Urinary bladder (tissue), 3 donors: ENCODE measurements at regions not wholly inside any gene's neighbourhood (a gene's known extent, or its start where the extent isn't known, plus 50 kb on each side); places are given as distances from the start of the nearest gene placed in this dataset.
A peak's percentile ranks its signal among the peaks of the same experiment; 100 is the strongest.
"Not testable (repeated sequence)": the region's sequence is repeated elsewhere in the genome, so short reads cannot be mapped to it uniquely, and the experiment has no call there.

Experiments
- DNase-seq: peaks from one replicate; pipeline ENCODE4 v3.0.0-alpha.2; 2015; ENCODE audit errors: extremely low spot score
- H3K27ac ChIP-seq: one replicate; pipeline ENCODE4 v1.5.1; 2013; ENCODE audit warnings: low read depth, mild to moderate bottlenecking, moderate library complexity
- H3K36me3 ChIP-seq: one replicate; pipeline ENCODE4 v1.6.1; 2013; ENCODE audit warnings: mild to moderate bottlenecking, moderate library complexity; ENCODE audit not compliant: insufficient read depth
- H3K4me1 ChIP-seq: one replicate; pipeline ENCODE4 v1.6.1; 2013; ENCODE audit warnings: mild to moderate bottlenecking, moderate library complexity; ENCODE audit not compliant: insufficient read depth
- H3K4me3 ChIP-seq: one replicate; pipeline ENCODE4 v1.5.1; 2013; ENCODE audit warnings: low read depth, low read length
- WGBS: extraction: QIAGEN DNeasy Blood & Tissue Kit; methylation state at CpG from one replicate; pipeline ENCODE4 v1.1.7; 2013; 5-methylcytosine and 5-hydroxymethylcytosine counted together
- donor health status: healthy with polysubstance abuse.
- donor health status: healthy.

DNA sequence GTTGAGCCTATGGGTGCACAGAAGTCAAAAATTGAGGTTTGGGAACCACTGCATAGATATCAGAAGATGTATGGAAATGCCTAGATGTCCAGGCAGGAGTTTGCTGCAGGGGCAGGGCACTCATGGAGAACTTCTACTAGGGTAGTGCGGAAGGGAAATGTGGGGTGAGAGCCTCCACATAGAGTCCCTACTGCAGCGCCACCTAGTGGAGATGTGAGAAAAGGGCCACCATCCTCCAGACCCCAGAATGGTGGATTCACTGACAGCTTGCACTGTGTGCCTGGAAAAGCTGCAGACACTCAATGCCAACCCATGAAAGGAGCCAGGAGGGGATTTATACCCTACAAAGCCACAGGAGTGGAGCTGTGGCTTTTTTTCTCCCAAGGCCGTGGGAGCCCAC, 133.7 kb downstream of the DEFB131A start:
- H3K36me3 ChIP-seq, H3K4me1 ChIP-seq, H3K27ac ChIP-seq, DNase-seq, H3K4me3 ChIP-seq: not testable (repeated sequence)
- 52% methylated on average over 3 of the region's 3 CpGs for WGBS

DNA sequence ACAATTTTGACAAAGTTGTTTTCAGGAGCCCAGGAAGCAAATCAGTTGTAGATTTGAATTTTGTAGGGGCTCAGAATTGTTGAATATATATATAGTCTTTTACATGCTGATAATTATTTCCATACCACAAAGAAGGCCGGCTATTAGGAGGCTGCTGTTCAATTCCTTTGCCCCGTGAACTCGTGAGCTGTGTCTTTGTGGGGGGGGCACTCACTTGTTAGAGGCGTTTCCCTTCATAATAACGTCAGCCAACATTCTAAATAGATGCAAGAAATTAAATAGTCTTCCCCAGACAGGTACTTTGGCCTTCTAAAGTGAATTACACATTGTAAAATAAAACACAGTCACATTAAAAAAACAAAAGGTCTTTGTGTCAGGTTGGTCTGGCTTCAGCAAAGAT, 138.7 kb downstream of the DEFB131A start:
- not testable (repeated sequence) for H3K36me3 ChIP-seq, H3K4me3 ChIP-seq, H3K4me1 ChIP-seq, H3K27ac ChIP-seq, DNase-seq
- 71% methylated on average over 5 of the region's 5 CpGs for WGBS

DNA sequence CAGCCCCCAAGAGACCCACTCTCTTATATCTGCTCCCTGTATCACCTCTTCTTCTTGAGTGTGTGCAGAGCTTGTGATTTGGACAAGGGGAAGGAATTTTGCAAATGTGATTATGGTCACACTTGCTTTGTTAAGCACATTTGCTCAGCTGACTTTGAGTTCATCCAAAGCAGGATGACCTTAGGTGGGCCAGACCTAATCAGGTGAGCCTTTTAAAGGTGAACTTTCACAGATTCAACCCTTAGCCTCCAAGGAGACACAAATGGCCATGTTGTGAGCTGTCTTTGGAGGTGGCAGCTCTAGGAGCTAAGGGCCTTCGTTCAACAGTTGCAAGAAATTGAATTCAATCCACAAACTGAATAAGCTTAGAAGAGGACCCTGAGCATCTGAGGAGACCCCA, 147.8 kb downstream of the DEFB131A start:
- WGBS, result 88% methylated on average over 1 of the region's 1 CpG
- Histone ChIP-seq H3K4me1 (no peaks in the 10 kb centered on the region), H3K27ac (no peak overlapping the region), H3K4me3 (no peak overlapping the region), H3K36me3 (no peaks in the 10 kb centered on the region)
- DNase-seq, result no peak

DNA sequence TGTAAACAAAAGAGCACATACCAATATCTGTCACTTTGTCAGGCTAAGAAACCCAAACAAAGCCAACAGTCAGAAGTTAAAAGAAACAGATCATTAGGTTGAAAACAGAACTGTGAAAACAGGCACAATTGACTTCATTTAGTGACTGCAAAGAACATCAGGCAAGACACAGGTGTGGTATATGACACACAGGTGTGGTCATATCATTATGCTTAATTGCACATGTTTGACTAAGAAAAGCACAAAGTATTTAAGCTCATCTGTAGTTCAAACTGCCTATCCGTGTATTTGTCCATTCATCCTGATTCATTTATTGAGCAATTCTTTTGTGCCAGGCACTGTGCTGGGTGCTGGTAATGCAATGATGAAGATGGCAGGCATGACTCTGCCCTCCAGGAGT, 150.7 kb downstream of the DEFB131A start:
- no peaks in the 10 kb centered on the region for H3K4me1 ChIP-seq
- WGBS, result 92% methylated on average over 1 of the region's 1 CpG
- H3K4me3 ChIP-seq, result no peak overlapping the region
- no peak for DNase-seq
- H3K36me3 ChIP-seq, result no peaks in the 10 kb centered on the region
- no peak overlapping the region for H3K27ac ChIP-seq

DNA sequence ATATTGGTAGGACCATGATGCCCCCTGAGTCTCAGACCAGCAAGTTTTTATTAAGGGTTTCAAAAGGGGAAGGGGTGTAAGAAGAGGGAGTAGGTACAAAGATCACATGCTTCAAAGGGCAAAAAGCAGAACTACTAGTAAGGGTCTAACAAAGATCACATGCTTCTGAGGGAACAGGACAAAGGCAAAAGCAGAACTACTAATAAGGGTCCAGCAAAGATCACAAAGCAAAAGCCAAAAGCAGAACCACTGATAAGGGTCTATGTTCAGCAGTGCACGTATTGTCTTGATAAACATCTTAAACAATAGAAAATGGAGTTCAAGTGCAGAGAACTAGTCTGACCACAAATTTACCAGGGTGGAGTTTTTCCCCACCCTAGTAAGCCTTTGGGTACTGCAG, 151.3 kb downstream of the DEFB131A start:
- H3K27ac ChIP-seq, H3K4me1 ChIP-seq, DNase-seq, H3K4me3 ChIP-seq, H3K36me3 ChIP-seq: not testable (repeated sequence)
- WGBS, result 68% methylated on average over 1 of the region's 1 CpG

DNA sequence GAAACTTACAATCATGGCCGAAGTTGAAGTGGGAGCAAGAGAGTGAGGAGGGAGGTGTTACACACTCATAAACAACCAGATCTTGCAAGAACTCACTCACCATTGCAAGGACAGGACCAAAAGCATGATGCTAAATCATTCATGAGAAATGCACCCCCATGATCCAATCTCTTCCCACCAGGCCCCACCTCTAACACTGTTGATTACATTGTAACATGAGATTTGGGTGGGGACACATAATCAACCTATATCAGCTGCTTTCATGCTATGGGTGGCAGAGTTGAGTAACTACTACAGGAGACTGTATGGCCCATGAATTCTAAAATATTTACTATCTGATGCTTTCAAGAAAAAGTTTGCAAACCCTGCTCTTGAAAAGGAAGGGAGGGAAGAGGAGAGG, 155.1 kb downstream of the DEFB131A start:
- H3K4me3 ChIP-seq, result no peak overlapping the region
- WGBS, result 89% methylated on average over 1 of the region's 1 CpG

DNA sequence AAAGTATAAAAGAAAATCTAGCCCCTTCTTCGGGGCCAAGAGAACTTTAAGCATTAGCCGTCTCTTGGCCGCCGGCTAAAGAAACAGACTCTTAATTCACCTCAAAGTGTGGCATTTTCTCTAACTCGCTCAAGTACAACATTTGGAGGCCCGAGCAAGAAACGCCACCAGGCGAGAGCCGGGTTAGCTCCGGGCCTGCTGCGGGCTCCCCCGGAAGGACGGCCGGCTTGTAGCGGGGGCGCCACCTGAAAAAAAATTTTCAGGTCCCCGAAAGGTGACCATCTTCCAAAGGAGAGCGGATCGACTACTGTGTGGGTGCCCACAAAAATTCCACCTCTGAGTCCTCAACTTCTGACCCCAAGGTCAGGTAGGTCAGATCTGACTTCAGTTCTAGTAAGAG, 156.0 kb downstream of the DEFB131A start:
- Histone ChIP-seq H3K27ac (no peak overlapping the region), H3K4me3 (no peak overlapping the region), H3K36me3 (no peaks in the 10 kb centered on the region), H3K4me1 (no peaks in the 10 kb centered on the region)
- 92% methylated on average over 19 of the region's 19 CpGs for WGBS
- DNase-seq, result no peak

More for the DNA sequence above, 155.1 kb downstream of the DEFB131A start:
- Histone ChIP-seq H3K36me3 (no peaks in the 10 kb centered on the region), H3K4me1 (no peaks in the 10 kb centered on the region), H3K27ac (no peak overlapping the region)
- DNase-seq, result no peak

DNA sequence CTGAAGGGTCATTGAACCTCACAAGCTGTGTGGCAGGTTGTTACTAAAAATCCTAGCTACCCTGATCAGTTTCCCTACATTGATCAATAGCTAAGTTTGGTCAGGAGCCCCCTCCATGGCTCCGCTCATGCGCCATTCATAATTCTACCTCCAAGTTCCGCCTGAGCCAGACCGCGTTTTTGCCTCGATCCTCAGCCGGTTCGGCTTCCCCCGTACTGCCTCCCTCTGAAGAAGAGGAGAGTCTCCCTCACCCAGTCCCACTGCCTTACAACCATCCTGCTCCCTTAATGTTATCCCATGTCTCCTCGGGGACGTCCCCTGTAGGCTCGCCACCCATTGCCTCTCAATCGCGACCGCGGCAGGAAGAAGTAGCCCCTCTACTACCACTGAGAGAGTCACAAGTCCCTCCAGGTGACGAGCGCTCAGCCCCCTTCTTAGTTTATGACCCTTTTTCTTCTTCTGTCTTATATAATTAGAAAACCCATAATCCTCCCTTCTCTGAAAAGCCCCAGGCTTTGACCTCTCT, 158.2 kb downstream of the DEFB131A start:
- no peak for DNase-seq
- Histone ChIP-seq H3K4me3 (no peak overlapping the region), H3K36me3 (no peaks in the 10 kb centered on the region), H3K27ac (peak overlapping the region; percentile 0), H3K4me1 (no peaks in the 10 kb centered on the region)
- 61% methylated on average over 18 of the region's 18 CpGs for WGBS

DNA sequence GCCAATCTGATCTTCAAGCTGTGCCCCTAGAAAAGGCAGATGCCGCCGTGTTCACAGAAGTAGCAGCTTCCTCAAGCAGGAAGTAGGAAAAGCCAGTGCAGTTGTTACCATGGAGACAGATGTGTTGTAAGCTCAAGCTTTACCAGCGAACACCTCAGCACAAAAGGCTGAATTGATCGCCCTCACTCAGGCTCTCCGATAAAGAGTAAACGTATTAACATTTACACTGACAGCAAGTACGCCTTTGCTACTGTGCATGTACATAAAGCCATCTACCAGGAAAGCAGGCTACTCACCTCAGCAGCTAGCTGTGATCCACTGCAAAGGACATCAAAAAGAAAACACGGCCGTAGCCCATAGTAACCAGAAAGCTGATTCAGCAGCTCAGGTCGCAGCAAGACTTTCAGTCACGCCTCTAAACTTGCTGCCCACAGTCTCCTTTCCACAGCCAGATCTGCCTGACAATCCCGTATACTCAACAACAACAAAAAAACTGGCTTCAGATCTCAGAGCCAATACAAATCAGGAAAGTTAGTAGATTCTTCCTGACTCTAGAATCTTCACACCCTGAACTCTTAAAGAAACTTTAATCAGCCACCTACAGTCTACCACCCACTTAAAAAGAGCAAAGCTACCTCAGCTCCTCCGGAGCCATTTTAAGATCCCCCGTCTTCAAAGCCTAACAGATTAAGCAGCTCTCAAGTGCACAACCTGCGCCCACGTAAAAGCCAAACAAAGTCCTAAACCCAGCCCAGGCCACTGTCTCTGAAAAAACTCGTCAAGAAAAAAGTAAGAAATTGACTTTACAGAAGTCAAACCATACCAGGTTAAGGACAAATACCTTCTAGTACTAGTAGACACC, 160.0 kb downstream of the DEFB131A start:
- H3K4me3 ChIP-seq, H3K36me3 ChIP-seq, H3K4me1 ChIP-seq: not testable (repeated sequence)
- H3K27ac ChIP-seq, result peak overlapping the region; percentile 38
- DNase-seq, result peak; percentile 54
- 24% methylated on average over 17 of the region's 17 CpGs for WGBS

DNA sequence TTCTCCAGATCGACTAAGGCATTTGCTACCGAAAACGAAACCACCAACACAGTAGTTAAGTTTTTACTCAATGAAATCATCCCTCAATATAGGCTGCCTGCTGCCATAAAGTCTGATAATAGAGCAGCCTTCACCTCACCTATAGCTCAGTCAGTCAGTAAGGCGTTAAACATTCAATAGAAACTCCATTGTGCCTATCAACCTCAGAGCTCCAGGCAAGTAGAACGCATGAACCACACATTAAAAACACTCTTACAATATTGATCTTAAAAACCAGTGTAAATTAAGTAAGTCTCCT, 160.6 kb downstream of the DEFB131A start:
- not testable (repeated sequence) for DNase-seq, H3K4me1 ChIP-seq, H3K36me3 ChIP-seq, H3K27ac ChIP-seq, H3K4me3 ChIP-seq
- 60% methylated on average over 5 of the region's 5 CpGs for WGBS

DNA sequence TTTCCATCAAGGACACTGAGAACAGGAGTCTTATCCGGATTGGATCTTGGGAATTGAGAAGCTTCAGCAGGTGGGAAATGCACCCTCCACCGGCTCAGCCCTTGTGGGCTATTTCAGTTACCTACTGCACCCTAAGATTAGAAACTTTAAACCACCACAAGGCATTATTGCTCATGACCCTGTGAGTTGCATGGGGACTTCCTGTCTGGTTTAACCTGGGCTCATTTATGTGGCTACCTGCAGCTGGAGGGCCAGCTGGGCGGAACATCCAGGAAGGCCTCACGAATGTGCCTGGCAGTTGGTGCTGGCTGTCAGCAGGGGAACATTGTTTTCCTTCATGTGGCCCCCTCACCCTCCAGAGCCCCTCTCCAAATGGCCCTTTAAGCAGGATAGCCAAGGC, 164.1 kb downstream of the DEFB131A start:
- Histone ChIP-seq H3K4me3 (no peak overlapping the region), H3K36me3 (no peaks in the 10 kb centered on the region), H3K27ac (no peak overlapping the region), H3K4me1 (no peaks in the 10 kb centered on the region)
- WGBS, result 90% methylated on average over 4 of the region's 4 CpGs
- no peak for DNase-seq

DNA sequence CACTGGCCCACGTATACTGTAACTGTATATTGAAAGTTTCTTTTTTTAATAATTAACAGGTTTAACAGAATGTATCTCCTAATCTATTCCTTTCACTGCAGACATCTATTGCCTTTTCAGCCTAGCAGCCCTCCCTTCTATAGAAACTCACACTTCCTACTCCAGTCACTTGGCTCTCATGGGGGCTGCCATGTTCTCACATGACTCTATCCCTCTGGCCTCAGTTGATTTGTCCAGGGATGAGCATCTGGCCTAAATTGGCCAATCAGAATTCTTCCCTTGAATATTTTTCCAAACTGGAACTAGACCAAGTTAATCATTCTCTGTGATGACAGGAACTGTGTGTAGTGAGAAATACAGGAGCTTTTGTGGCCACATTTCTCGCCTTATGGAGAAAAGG, 166.1 kb downstream of the DEFB131A start:
- WGBS, result 93% methylated on average over 2 of the region's 2 CpGs
- not testable (repeated sequence) for H3K27ac ChIP-seq, H3K36me3 ChIP-seq, H3K4me1 ChIP-seq, H3K4me3 ChIP-seq, DNase-seq

DNA sequence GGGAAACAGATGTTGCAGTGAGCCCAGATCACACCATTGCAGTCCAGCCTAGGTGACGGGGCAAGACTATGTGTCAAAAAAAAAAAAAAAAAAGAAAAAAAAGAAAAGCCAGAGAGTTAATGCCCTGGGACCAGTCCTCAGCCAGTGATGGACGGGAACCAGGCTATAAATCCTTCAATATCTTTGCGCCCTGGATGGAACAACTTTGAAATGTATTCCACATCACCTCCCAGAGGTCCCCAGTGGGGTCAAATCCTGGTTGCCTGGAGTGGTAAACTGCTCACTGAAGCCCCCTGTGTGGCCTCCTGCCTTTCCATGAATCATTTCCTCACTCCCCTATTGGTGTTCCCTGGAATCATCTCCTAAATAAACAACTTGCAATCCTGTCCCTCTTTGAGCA, 166.9 kb downstream of the DEFB131A start:
- Histone ChIP-seq H3K4me1 (no peaks in the 10 kb centered on the region), H3K36me3 (no peaks in the 10 kb centered on the region), H3K4me3 (no peak overlapping the region), H3K27ac (no peak overlapping the region)
- no peak for DNase-seq
- 50% methylated on average over 3 of the region's 3 CpGs for WGBS

DNA sequence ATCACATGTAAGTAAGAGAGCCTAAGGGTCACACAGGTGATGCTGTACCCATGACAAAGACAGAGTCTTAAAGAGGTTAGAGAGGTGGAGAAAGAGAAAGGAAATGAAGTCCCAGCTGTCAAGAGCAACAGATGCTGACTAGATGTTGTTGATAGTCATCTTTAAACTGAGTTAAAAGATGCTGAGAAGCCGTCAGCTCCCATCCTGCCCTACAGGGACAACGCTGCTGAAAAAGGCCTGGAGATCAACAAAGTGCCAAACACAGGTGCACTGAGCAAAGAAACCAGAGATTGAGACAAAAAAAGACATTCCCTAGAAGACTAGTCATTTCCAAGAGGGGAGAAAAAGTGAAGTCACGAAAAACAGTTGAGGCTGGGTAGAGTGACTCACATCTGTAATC, 145.0 kb upstream of the DRD5 start:
- not testable (repeated sequence) for DNase-seq, H3K4me3 ChIP-seq, H3K27ac ChIP-seq, H3K4me1 ChIP-seq, H3K36me3 ChIP-seq
- 91% methylated on average over 3 of the region's 3 CpGs for WGBS
